Astrocyte of the cerebellum (primary cell): ENCODE measurements at regions not wholly inside any gene's neighbourhood (a gene's known extent, or its start where the extent isn't known, plus 50 kb on each side); places are given as distances from the start of the nearest gene placed in this dataset.

Experiments
- DNase-seq: peaks from one replicate; pipeline ENCODE4 v3.0.0-alpha.2; 2011; ENCODE audit warnings: low read depth
- H3K4me3 ChIP-seq: 2 replicates; pipeline ENCODE4 v1.5.1; 2011; ENCODE audit warnings: mild to moderate bottlenecking, low read depth, low read length, moderate library complexity
- in situ Hi-C: cut with HindIII; loops from 2 replicates; pipeline ENCODE4 v1.10.0; 2017; ENCODE audit warnings: low sequenced_read_pairs
- TF ChIP-seq, protein P1 (sequence below): IDR thresholded peaks from 2 replicates; pipeline ENCODE4 v1.5.1; 2012; ENCODE audit warnings: low read length, low read depth, moderate library complexity, mild to moderate bottlenecking; ENCODE audit errors: missing control alignments

DNA sequence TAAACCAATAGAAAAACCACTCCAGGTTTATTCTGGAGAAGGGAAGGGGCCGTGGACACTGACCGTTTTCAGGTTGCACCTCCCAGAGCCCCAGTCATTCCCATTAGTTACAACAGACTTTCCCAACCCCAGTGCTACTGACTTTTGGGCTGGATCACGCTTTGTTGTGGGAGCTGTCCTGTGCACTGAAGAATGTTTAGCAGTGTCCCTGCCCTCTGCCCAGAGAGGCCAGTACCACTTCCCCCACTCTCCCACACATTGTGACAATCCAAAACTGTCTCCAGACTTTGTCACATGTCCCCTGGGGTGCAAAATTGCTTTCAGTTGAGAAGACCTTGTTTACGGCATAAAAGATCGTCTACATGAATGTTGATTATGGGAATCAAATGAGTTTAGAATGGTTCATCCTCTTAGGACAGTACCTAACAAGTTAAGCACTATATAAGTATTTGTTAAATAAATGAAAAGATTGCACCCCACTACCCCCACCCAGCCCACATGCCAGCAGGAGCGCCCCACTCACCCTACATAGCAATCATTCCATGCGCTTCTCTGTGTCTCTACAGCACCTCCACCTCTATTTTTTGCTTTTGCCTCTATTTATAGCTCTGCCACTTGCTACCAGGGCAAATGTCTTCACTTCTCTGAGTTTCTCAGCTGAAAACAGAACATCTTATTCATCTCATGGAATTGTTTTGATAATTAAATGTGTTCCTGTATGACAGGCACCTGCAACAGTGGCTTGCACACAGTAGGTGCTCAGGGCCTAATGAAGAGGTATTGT, 104.9 kb downstream of the AXIN2 start:
- in situ Hi-C loops, result no loop called here
- DNase-seq, result no peak
- H3K4me3 ChIP-seq, result no peak overlapping the region
- TF ChIP-seq, protein P1, sequence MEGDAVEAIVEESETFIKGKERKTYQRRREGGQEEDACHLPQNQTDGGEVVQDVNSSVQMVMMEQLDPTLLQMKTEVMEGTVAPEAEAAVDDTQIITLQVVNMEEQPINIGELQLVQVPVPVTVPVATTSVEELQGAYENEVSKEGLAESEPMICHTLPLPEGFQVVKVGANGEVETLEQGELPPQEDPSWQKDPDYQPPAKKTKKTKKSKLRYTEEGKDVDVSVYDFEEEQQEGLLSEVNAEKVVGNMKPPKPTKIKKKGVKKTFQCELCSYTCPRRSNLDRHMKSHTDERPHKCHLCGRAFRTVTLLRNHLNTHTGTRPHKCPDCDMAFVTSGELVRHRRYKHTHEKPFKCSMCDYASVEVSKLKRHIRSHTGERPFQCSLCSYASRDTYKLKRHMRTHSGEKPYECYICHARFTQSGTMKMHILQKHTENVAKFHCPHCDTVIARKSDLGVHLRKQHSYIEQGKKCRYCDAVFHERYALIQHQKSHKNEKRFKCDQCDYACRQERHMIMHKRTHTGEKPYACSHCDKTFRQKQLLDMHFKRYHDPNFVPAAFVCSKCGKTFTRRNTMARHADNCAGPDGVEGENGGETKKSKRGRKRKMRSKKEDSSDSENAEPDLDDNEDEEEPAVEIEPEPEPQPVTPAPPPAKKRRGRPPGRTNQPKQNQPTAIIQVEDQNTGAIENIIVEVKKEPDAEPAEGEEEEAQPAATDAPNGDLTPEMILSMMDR, result no peak

DNA sequence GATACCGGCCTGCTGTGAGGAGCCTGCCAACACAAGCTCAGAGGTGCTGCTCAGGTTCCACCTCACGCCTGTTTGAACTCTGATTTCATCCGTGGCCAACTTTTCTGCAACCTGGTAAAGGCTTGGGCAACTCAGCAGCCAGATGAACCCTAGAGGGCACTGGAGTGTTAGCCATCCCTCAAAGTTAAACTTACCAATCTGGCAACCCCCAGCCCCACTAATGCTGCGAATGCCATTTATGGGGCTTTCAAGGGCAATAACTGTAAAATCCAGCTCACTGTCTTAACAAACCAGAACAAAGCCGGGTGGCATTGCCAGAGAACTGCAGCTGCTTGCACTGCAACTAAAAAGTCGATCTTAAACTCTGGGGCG, 105.5 kb downstream of the AXIN2 start:
- DNase-seq, result no peak

DNA sequence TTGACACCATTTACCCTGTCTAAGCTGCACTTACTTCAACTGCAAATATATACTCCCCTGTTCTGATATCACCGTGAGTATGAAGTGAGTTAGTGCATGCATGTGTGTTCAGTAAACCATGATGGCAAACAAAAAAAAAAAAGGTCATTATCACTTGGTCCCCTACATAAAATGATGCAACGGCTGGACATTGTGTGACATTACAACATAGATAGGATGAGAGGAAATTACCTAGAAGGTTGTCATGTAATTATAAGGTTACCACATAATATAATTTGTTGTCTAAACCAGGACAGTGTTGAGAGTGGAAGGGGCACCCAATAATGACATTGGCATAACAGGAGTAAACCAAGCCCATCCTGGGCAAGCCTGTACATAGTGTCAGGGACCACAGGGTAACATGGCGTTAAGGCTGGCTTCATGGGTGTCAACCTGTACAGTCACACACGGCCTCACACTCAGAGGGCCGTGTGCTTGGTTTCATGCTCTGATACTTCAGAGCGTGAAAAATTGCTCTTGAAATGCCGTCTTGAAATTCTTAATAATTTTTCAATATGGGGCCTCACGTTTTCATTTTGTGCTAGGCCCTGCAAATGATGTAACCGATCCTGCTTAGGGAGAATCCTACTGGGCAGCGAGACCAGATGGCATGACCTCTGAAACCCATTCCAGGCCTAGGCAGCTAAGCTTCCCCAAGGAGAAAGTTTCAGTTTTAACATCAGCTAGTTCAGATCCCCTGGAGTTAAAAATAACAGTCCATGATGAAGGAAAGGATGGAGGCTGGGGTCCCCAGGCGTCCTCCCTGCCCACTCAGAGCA, 106.1 kb downstream of the AXIN2 start:
- in situ Hi-C loops, result no loop called here
- no peak for DNase-seq
- TF ChIP-seq, protein P1, result no peak
- H3K4me3 ChIP-seq, result no peak overlapping the region

More for the DNA sequence above, 105.5 kb downstream of the AXIN2 start:
- no peak overlapping the region for H3K4me3 ChIP-seq
- TF ChIP-seq, protein P1, result peak; percentile 60
- in situ Hi-C loops, result no loop called here

DNA sequence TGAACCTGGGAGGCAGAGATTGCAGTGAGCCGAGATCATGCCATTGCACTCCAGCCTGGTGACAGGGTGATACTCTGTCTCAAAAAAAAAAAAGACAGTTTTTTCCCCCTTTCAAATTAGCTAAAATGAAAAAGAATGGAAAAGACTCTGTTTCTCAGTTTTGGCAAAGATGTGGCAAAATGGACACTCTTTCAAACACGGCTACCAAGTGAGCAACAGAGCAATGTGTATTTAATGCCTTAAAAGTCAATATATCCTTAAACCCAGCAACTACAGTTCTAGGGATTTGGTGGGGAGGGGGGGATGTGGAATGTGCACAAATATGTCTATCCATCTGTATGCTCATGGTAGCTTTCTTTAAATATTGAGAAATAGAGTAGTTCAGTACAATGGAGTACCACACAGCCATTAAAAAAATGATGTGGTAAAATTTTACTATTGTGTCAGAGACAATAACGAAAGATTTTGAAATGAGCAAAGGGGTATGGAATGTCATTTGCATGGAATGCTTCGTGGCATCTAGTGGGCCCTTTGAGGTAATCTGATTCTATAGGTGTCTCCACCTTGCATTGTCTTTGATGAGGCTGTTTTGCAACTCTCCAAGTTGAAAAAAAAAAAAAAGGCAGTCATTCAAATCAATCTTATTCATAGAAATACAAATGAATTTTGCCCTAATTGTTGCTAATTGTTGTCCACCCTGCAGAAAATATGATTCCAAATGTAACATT, 108.1 kb downstream of the AXIN2 start:
- in situ Hi-C loops, result no loop called here
- TF ChIP-seq, protein P1, result no peak
- H3K4me3 ChIP-seq, result no peak overlapping the region
- DNase-seq, result no peak

DNA sequence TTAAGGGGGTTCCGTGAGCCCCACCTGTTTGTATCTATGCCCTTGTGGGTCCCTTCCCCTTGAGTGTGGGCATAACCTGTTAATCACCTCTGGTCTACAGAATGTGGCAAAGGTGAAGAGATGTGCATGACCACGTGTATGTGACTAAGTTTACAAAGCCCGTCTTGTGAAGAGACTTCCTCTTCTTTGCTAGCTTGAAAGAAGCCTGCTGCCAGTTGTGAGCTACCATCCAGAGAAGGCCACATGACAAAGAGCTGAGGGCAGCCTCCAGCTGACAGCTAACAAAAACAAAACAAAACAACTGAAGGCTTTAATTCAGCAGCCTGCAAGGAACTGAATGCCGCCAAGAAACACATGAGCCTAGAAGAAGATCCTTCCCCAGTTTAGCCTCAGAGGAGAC, 112.0 kb downstream of the AXIN2 start:
- DNase-seq, result no peak
- in situ Hi-C loops, result no loop called here
- no peak overlapping the region for H3K4me3 ChIP-seq
- TF ChIP-seq, protein P1, result no peak

DNA sequence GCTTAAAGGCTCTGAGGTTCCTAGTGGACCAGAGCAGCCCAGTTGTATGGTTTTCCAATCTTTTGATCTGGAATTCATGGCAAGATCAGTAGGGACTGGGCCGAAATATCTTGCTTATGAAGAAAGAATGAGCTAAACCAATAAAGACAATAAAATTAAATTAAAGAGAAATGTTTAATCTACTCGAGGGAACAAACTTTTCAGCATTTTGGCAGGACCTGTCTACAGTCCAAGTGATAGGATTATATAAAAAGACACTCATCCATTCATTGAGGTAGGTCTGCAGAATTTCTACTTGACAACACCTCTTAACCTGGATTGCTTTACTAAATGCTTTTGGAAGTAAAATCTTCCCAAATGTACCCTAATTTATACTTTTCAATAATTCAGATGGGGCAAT, 113.6 kb downstream of the AXIN2 start:
- in situ Hi-C loops, result no loop called here
- DNase-seq, result no peak
- no peak overlapping the region for H3K4me3 ChIP-seq
- TF ChIP-seq, protein P1, result no peak
